K562 (cell line): ENCODE measurements at regions not wholly inside any gene's neighbourhood (a gene's known extent, or its start where the extent isn't known, plus 50 kb on each side); places are given as distances from the start of the nearest gene placed in this dataset.

Experiments
- CHD1 ChIP-seq: fragments of 200-600 bp; sonication (generic); IDR thresholded peaks from one replicate; pipeline ENCODE4 v1.6.1; 2012; ENCODE audit warnings: mild to moderate bottlenecking, moderate library complexity, low read length, inconsistent platforms
- CHD7 ChIP-seq: fragments of 200-600 bp; sonication (generic); IDR thresholded peaks from one replicate; pipeline ENCODE4 v1.6.1; 2012; ENCODE audit warnings: mild to moderate bottlenecking, low read depth, low read length, inconsistent platforms
- CTCF ChIP-seq, 3 experiments: IDR thresholded peaks in 2 of 3; conservative IDR thresholded peaks in 1 of 3; 2 replicates each; pipeline ENCODE4 v1.5.1; 2011 to 2012; ENCODE audit warnings: low read length in 3 of 3, mild to moderate bottlenecking in 3 of 3, control low read depth in 2 of 3, improper control_type of control experiment in 1 of 3, inconsistent platforms in 1 of 3, low read depth in 1 of 3, mixed read lengths in 1 of 3, moderate library complexity in 1 of 3; ENCODE audit not compliant: insufficient read depth in 2 of 3
- FOXP4 ChIP-seq: sonication (generic); formaldehyde crosslinking; IDR thresholded peaks from 2 replicates; pipeline ENCODE4 v1.8.0; 2022; ENCODE audit warnings: mild to moderate bottlenecking, missing genetic modification reagents, borderline replicate concordance
- JUNB ChIP-seq: fragments of 450-650 bp; formaldehyde crosslinking; conservative IDR thresholded peaks from 2 replicates; pipeline ENCODE4 v1.4.0; 2020; ENCODE audit warnings: mild to moderate bottlenecking
- NCOA2 ChIP-seq, 2 experiments: fragments of 450-650 bp; IDR thresholded peaks; 2 replicates each; pipeline ENCODE4 v1.6.1; 2018; ENCODE audit warnings: mild to moderate bottlenecking in 2 of 2, moderate library complexity in 1 of 2; ENCODE audit not compliant: partially characterized antibody in 2 of 2
- POLR2G ChIP-seq: fragments of 200-400 bp; formaldehyde crosslinking; IDR thresholded peaks from 2 replicates; pipeline ENCODE4 v1.6.1; 2017; ENCODE audit warnings: low read depth, mild to moderate bottlenecking, antibody characterized with exemption, low read length, moderate library complexity
- SMAD1 ChIP-seq: fragments of 150-350 bp; IDR thresholded peaks from 2 replicates; pipeline ENCODE4 v1.6.1; 2014; ENCODE audit warnings: low read length, low read depth; ENCODE audit not compliant: partially characterized antibody
- STAT5A ChIP-seq: IDR thresholded peaks from 2 replicates; pipeline ENCODE4 v1.6.1; 2012; ENCODE audit warnings: low read length, inconsistent platforms, borderline replicate concordance
- SUPT5H ChIP-seq: fragments of 450-650 bp; IDR thresholded peaks from 2 replicates; pipeline ENCODE4 v1.6.1; 2016

GRCh38 chr2:12074126-12074844 lies 327.9 kb downstream of the LPIN1 start (continued):
- TF ChIP-seq FOXP4 (CRISPR knock-in tag) = no peak
- TF ChIP-seq CTCF (IDR thresholded peaks at IDR 0.05 in 2 of 3, conservative IDR thresholded peaks at IDR 0.05 in 1 of 3; ENCODE audit: insufficient read depth in 2 of 3, low read depth in 1 of 3, low read length in 3 of 3) = no peak
- TF ChIP-seq NCOA2 (IDR thresholded peaks at IDR 0.05; ENCODE audit: partially characterized antibody in 2 of 2) = no peak
- no peak for TF ChIP-seq CHD1
- no peak for TF ChIP-seq SUPT5H
- peak; percentile 68 for TF ChIP-seq SMAD1
- TF ChIP-seq POLR2G = no peak
- no peak for TF ChIP-seq JUNB (CRISPR knock-in tag)
- TF ChIP-seq STAT5A = peak; percentile 78
- no peak for TF ChIP-seq CHD7
